Liver (tissue), 8 donors: ENCODE measurements at regions not wholly inside any gene's neighbourhood (a gene's known extent, or its start where the extent isn't known, plus 50 kb on each side); places are given as distances from the start of the nearest gene placed in this dataset.

Experiments used
- DNase-seq: peaks from one replicate; pipeline ENCODE4 v3.0.0-alpha.2; 2017; ENCODE audit warnings: low spot score
- H3K27ac ChIP-seq, 2 donors: one replicate each; pipeline ENCODE4 v1.7.0; 2013; ENCODE audit warnings: inconsistent platforms in 2 of 2, low read length in 2 of 2, control low read depth in 1 of 2, low read depth in 1 of 2, mild to moderate bottlenecking in 1 of 2
- H3K27me3 ChIP-seq, 4 donors: one replicate each; pipeline versions ENCODE4 v1.6.1 to v1.7.0; 2013; ENCODE audit warnings: low read length in 3 of 4, inconsistent platforms in 1 of 4, mild to moderate bottlenecking in 1 of 4, moderate library complexity in 1 of 4; ENCODE audit not compliant: control insufficient read depth in 4 of 4, insufficient read depth in 4 of 4
- H3K36me3 ChIP-seq, 4 donors: one replicate each; pipeline versions ENCODE4 v1.6.1 to v1.7.0; 2013; ENCODE audit warnings: low read length in 3 of 4, mild to moderate bottlenecking in 3 of 4, low read depth in 1 of 4, moderate library complexity in 1 of 4; ENCODE audit not compliant: control insufficient read depth in 4 of 4, insufficient read depth in 3 of 4
- H3K4me1 ChIP-seq, 4 donors: one replicate each; pipeline versions ENCODE4 v1.6.1 to v1.7.0; 2013; ENCODE audit warnings: low read length in 3 of 4, mild to moderate bottlenecking in 3 of 4, moderate library complexity in 1 of 4; ENCODE audit not compliant: control insufficient read depth in 4 of 4, insufficient read depth in 4 of 4
- H3K4me3 ChIP-seq, 3 donors: one replicate each; pipeline versions ENCODE4 v1.6.1 to v1.7.0; 2013; ENCODE audit warnings: low read length in 3 of 3, control low read depth in 1 of 3, low read depth in 1 of 3, mild to moderate bottlenecking in 1 of 3
- H3K9ac ChIP-seq, 2 donors: one replicate each; pipeline ENCODE4 v1.7.0; 2013; ENCODE audit warnings: low read length in 2 of 2, mild to moderate bottlenecking in 2 of 2, moderate library complexity in 2 of 2, control low read depth in 1 of 2, low read depth in 1 of 2
- H3K9me3 ChIP-seq, 4 donors: one replicate each; pipeline versions ENCODE4 v1.6.1 to v1.7.0; 2013; ENCODE audit warnings: low read length in 3 of 4; ENCODE audit not compliant: control insufficient read depth in 4 of 4
- ATF3 ChIP-seq: IDR thresholded peaks from 2 replicates; pipeline ENCODE4 v1.6.1; 2016; ENCODE audit warnings: antibody characterized with exemption
- CTCF ChIP-seq: fragments of 150-350 bp; IDR thresholded peaks from 2 replicates; pipeline ENCODE4 v1.5.1; 2017; ENCODE audit warnings: improper control_type of control experiment, low read depth, low read length; ENCODE audit not compliant: missing input control
- FOXA1 ChIP-seq: IDR thresholded peaks from 2 replicates; pipeline ENCODE4 v1.6.1; 2016; ENCODE audit warnings: antibody characterized with exemption
- FOXA2 ChIP-seq: IDR thresholded peaks from 2 replicates; pipeline ENCODE4 v1.6.1; 2016; ENCODE audit warnings: antibody characterized with exemption
- GABPA ChIP-seq, 2 donors: IDR thresholded peaks in 1 of 2; conservative IDR thresholded peaks in 1 of 2; 2 replicates each; pipeline ENCODE4 v1.6.1; 2016; ENCODE audit warnings: antibody characterized with exemption in 2 of 2, mild to moderate bottlenecking in 1 of 2, moderate library complexity in 1 of 2
- HNF4G ChIP-seq: IDR thresholded peaks from 2 replicates; pipeline ENCODE4 v1.6.1; 2016; ENCODE audit warnings: antibody characterized with exemption
- JUND ChIP-seq, 2 donors: IDR thresholded peaks; 2 replicates each; pipeline ENCODE4 v1.6.1; 2016; ENCODE audit warnings: antibody characterized with exemption in 2 of 2
- NR2F2 ChIP-seq: IDR thresholded peaks from 2 replicates; pipeline ENCODE4 v1.6.1; 2016; ENCODE audit warnings: antibody characterized with exemption
- RAD21 ChIP-seq, 2 donors: IDR thresholded peaks; 2 replicates each; pipeline ENCODE4 v1.6.1; 2016; ENCODE audit warnings: antibody characterized with exemption in 2 of 2, mild to moderate bottlenecking in 2 of 2
- RXRA ChIP-seq, 2 donors: IDR thresholded peaks; 2 replicates each; pipeline ENCODE4 v1.6.1; 2017 to 2018; ENCODE audit warnings: antibody characterized with exemption in 2 of 2, mild to moderate bottlenecking in 1 of 2
- SP1 ChIP-seq: IDR thresholded peaks from 2 replicates; pipeline ENCODE4 v1.6.1; 2018; ENCODE audit warnings: antibody characterized with exemption, mild to moderate bottlenecking
- TAF1 ChIP-seq: conservative IDR thresholded peaks from 2 replicates; pipeline ENCODE4 v1.6.1; 2016; ENCODE audit warnings: antibody characterized with exemption, mild to moderate bottlenecking
- YY1 ChIP-seq: IDR thresholded peaks from 2 replicates; pipeline ENCODE4 v1.6.1; 2016; ENCODE audit warnings: antibody characterized with exemption, mild to moderate bottlenecking
- WGBS: extraction: QIAGEN DNeasy Blood & Tissue Kit; methylation state at CpG from one replicate; pipeline ENCODE4 v1.1.7; 2013; 5-methylcytosine and 5-hydroxymethylcytosine counted together
- TF ChIP-seq, protein P1 (sequence below): IDR thresholded peaks from 2 replicates; pipeline ENCODE4 v1.6.1; 2016; ENCODE audit warnings: antibody characterized with exemption
- TF ChIP-seq, protein P2 (sequence below): IDR thresholded peaks from 2 replicates; pipeline ENCODE4 v1.6.1; 2016; ENCODE audit warnings: antibody characterized with exemption
- donor health status: healthy.
- donor health status: healthy.
- donor health status: healthy.
- donor health status: healthy.
- donor health status: healthy.

DNA sequence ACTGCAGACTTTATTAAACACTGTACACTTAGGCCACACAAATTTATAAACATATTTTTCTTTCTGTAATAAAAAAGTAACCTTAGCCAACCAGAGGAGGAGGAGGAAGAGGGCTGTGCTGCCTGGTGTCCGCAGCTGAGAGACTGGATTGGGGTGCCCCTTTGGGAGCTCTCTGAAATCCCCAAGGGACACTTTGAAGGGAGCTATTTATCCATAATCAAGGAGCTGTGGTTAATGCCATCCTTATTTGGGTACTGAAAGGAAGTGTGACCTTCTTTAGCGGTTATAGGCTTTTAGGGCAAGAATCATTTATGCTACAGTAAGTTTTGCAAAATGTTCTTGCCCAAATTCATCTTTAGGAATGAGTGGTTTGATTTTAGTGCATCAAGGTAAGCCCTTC is 125.8 kb downstream of the RASSF10 start:
- Histone ChIP-seq H3K4me3 (no peak overlapping the region), H3K9me3 (no peaks in the 10 kb centered on the region), H3K4me1 (no peaks in the 10 kb centered on the region), H3K27ac (no peak overlapping the region), H3K9ac (no peak overlapping the region), H3K36me3 (no peaks in the 10 kb centered on the region), H3K27me3 (no peaks in the 10 kb centered on the region)
- DNase-seq = no peak
- 92% methylated on average over 2 of the region's 2 CpGs for WGBS
- no peak for TF ChIP-seq TAF1
- TF ChIP-seq, protein P1, sequence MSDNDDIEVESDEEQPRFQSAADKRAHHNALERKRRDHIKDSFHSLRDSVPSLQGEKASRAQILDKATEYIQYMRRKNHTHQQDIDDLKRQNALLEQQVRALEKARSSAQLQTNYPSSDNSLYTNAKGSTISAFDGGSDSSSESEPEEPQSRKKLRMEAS = no peak

GRCh38 chr11:13135385-13136271 is 126.5 kb downstream of the RASSF10 start:
- TF ChIP-seq RXRA (IDR thresholded peaks at IDR 0.05) = no peak
- no peak for TF ChIP-seq ATF3
- TF ChIP-seq NR2F2 = no peak
- TF ChIP-seq GABPA (IDR thresholded peaks at IDR 0.05 in 1 of 2, conservative IDR thresholded peaks at IDR 0.05 in 1 of 2) = no peak
- TF ChIP-seq RAD21 (IDR thresholded peaks at IDR 0.05) = no peak
- TF ChIP-seq, protein P1 = no peak
- TF ChIP-seq, protein P2, sequence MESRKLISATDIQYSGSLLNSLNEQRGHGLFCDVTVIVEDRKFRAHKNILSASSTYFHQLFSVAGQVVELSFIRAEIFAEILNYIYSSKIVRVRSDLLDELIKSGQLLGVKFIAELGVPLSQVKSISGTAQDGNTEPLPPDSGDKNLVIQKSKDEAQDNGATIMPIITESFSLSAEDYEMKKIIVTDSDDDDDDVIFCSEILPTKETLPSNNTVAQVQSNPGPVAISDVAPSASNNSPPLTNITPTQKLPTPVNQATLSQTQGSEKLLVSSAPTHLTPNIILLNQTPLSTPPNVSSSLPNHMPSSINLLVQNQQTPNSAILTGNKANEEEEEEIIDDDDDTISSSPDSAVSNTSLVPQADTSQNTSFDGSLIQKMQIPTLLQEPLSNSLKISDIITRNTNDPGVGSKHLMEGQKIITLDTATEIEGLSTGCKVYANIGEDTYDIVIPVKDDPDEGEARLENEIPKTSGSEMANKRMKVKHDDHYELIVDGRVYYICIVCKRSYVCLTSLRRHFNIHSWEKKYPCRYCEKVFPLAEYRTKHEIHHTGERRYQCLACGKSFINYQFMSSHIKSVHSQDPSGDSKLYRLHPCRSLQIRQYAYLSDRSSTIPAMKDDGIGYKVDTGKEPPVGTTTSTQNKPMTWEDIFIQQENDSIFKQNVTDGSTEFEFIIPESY = no peak
- TF ChIP-seq YY1 = no peak
- TF ChIP-seq JUND (IDR thresholded peaks at IDR 0.05) = no peak
- TF ChIP-seq TAF1 = no peak
- TF ChIP-seq CTCF = no peak
- no peak for TF ChIP-seq HNF4G
- no peaks in the 10 kb centered on the region for H3K27me3 ChIP-seq
- WGBS = 75% methylated on average over 3 of the region's 3 CpGs
- no peak overlapping the region for H3K27ac ChIP-seq
- H3K9me3 ChIP-seq = no peaks in the 10 kb centered on the region
- H3K36me3 ChIP-seq = no peaks in the 10 kb centered on the region
- H3K4me1 ChIP-seq = peaks cover 3 to 6% (median 4%) of the 10 kb centered on the region in 4 donors
- no peak overlapping the region for H3K4me3 ChIP-seq
- no peak for DNase-seq
- no peak overlapping the region for H3K9ac ChIP-seq

DNA sequence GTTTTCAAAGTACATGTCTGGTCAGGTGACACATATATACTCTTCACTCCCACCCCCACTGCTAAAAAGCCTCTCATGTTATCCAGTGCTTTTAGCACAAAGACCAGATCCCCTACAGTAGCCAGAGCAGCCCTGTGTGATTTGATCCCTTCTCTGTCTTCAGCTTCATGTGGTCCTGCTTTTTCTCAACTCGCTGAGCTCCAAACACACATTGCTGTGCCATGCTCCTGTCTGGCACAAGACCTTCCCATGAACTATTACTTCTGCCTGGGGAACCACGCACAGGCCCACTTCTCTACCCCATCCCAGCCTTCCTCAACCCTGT is 127.1 kb downstream of the RASSF10 start:
- Histone ChIP-seq H3K27me3 (no peaks in the 10 kb centered on the region), H3K4me1 (peaks cover 3 to 10% (median 5%) of the 10 kb centered on the region in 4 donors), H3K27ac (no peak overlapping the region), H3K9ac (no peak overlapping the region), H3K4me3 (no peak overlapping the region), H3K9me3 (no peaks in the 10 kb centered on the region), H3K36me3 (no peaks in the 10 kb centered on the region)
- no peak for DNase-seq
- TF ChIP-seq RXRA (IDR thresholded peaks at IDR 0.05) (no peak), YY1 (no peak), HNF4G (no peak), TAF1 (no peak), GABPA (IDR thresholded peaks at IDR 0.05 in 1 of 2, conservative IDR thresholded peaks at IDR 0.05 in 1 of 2) (no peak), NR2F2 (no peak), SP1 (no peak), FOXA2 (no peak), FOXA1 (no peak)
- WGBS = 93% methylated on average over 2 of the region's 2 CpGs
